NCI-H1694 (cell line): ENCODE measurements at regions not wholly inside any gene's neighbourhood (a gene's known extent, or its start where the extent isn't known, plus 50 kb on each side); places are given as distances from the start of the nearest gene placed in this dataset.
A peak's percentile ranks its signal among the peaks of the same experiment; 100 is the strongest.
"Not testable (repeated sequence)": the region's sequence is repeated elsewhere in the genome, so short reads cannot be mapped to it uniquely, and the experiment has no call there.

Experiments used
- DNase-seq: peaks from one replicate; lab custom pipeline; 2025; lab: John Stamatoyannopoulos, UW

DNA sequence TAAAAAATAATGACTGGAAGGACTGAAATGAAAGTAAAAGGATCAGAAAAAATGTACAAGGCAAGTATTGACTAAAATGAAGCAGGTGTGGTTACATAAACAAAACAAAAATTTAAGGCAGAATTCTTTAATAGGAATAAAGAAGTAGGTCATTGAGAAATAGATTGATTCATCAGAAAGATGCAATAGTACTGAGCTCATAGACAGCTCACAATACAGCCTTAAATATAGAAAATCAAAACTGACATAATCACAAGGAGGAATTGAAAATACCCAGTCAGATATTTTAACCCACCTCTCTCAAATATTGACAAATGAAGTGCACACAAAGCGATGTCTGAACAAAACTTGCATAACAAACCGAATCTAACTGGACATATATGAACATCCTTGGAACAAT is 366.8 kb upstream of the DPYD start:
- no peak for DNase-seq

DNA sequence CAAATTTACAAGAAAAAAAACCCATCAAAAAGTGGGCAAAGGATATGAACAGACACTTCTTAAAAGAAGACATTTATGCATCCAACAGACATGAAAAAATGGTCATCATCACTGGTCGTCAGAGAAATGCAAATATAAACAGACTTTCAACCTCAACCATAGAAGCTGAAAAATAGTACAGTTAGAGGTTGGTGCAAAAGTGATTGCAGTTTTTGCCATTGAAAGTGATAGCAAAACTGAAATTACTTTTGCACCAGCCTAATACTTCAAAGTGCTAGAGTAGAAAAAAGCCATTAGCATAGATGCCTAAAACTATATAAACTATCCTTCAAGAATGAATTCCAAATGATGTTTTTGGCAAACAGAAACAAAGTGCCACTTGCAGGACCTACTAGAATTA is 365.8 kb upstream of the DPYD start:
- no peak for DNase-seq

DNA sequence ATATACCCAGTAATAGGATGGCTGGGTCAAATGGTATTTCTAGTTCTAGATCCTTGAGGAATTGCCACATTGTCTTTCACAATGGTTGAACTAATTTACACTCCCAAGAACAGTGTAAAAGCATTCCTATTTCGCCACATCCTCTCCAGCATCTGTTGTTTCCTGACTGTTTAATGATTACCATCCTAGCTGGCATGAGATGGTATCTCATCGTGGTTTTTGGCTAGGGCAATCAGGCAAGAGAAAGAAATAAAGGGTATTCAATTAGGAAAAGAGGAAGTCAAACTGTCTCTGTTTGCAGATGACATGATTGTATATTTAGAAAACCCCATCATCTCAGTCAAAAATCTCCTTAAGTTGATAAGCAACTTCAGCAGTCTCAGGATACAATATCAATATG is 364.5 kb upstream of the DPYD start:
- DNase-seq, result not testable (repeated sequence)

DNA sequence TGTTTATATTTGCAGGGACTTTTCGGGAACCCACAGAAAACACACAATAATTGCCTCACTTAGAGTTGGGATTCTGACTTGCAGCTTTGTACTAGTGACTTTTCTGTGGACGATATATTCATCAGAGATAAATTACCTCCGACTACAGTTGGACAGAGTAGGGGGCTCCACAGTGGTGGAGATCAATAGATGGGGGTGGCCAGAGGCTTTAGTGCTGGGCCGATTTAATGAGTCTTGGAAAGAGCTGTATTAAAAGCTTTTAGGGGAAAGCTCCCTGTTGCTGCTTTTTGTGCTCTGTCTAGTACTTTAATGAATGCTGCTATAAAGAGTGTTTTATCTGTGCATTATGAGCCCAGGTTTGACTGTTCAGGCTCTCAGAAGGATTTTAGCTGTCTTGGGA is 359.2 kb upstream of the DPYD start:
- DNase-seq, result no peak

DNA sequence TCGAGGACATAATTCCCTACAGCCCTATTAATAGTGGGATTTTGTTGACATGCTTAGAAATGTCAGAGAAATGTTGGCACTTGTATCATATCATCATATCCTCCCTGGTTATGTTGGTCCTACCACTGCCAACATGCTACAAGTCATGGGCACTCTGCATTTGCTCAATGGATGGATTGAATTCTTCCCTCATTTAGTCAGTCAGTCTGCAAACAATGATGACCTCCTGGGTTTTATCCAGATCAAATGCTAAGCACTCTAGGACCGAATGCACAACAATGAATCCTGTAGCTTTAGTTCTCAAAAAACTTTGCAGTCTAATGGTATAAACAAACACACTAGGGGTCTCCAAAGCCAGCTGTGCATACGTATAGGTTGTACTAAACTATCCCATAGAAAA is 357.2 kb upstream of the DPYD start:
- no peak for DNase-seq

DNA sequence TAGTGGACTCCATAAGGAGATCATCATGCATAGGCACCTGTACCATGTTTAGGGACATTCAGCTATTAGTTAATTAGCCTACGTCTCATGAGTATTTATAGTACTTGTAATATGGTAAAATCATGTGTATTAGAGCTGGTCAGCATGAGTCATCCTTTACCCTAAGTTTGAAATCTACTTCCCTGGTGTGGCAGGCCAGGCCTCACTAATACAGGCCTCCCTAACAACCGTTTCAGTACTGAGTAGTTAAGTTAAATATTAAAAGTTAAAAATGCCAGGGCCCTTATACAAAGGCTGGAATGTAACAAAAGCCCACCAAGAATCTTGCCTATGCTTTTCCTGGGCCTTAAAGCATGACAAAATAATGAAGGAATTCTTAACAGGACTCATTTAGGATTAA is 356.3 kb upstream of the DPYD start:
- DNase-seq, result no peak

DNA sequence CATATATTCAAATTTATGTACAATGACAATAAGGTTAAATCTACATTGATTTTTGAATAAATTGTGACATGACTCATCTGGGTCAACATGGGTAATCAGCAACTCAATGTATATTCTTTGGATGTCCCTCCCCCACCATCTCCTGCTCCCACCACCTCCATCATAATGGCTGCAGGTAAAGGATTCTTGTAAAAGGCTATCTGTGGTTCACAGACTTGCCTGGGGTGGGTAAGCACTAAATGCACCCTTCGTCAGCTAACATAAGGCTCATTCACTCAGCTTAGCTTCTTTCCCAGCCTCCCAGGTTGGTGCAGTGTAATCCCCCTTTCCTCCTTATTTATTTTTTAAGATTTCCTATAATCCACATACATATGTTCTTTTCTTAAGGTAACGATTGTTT is 355.7 kb upstream of the DPYD start:
- no peak for DNase-seq

GRCh38 chr1:98268316-98268715 is 347.5 kb upstream of the DPYD start:
- DNase-seq, result no peak

DNA sequence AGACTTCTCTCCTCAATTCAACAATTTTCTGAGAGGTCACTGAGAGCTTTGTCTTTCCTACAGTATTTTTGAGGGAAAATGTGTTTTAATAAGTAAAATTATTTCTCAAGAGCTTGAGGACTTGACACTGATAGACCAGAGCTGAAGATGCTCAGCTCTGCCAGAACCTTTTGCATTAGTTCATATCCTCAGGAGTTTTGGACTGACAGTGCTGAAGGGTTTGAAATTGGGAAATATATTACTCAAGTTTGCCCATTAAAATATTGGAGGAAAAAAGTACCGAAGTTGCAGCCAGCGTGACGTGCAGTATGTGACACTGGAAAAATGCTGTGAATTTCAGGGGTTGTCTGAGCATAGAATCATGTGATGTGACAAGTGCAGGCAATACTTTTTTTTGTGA is 346.6 kb upstream of the DPYD start:
- DNase-seq, result no peak

DNA sequence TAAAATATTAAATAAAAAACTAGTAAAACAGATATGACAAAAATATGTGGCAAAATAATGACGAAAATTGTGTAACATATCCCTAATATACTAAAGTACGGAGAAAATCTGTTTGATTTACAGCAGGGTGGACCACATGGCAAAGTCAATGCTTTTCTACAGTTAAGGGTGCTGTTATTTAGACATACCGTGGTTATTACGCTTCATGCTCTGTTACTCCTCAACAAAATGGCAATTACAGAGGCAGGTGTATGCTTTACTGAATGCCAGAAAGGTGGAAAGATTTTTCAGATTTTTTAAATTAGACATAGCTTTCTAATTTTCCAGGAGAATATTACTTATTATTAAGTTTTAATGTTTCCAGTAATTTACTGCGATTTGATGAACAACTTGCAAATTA is 343.9 kb upstream of the DPYD start:
- DNase-seq, result peak; percentile 45

DNA sequence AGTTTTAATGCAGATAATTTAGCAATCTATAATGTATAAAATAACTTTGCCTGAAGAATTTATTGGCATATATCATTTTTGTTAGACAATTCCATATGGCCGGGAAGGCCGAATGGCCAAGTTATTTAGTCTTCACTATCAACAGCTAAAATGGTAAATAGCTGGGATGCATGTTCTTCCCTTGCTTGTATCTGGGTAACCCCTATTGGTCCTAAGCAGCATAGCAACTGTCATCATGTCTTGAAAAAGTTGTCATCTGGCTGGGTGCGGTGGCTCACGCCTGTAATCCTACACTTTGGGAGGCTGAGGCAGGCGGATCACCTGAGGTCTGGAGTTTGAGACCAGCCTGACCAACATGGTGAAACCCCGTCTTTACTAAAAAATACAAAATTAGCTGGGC is 340.0 kb upstream of the DPYD start:
- DNase-seq, result no peak

DNA sequence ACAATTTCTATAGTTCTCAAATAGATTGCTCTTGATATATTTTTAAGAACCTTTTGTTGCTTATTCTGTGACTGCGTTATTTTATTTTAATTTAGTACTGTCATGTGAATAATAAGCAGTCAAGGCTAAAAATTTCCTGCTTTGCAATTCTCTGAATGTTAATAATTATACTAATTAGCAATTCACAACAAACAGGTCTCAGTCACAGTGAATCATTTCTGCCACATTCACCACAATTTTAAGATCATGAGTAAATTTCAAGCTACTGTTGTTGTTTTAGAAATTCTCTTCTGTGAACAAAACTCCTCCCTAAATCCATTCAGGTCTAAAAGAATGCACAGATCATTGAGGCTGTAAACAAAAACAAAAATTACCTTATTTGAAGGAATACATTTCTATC is 339.6 kb upstream of the DPYD start:
- DNase-seq, result no peak

DNA sequence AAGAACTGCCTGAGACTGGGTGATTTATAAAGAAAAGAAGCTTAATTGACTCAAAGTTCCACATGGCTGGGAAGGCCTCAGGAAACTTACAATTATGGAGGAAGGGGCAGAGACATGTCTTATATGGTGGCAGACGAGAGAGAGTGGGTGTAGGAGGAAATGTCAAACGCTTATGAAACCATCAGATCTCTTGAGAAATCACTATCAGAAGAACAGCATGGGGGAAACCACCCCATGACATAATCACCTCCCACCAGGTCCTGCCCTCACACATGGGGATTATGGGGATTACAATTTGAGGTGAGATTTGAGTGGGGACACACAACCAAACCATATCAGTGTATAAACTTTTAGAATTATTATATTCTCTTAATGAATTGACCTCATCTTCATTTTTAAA is 335.9 kb upstream of the DPYD start:
- DNase-seq, result no peak

- DNase-seq, result no peak
Observed at GRCh38 chr1:98253145-98253544, 332.3 kb upstream of the DPYD start.

GRCh38 chr1:98251497-98251896 is 330.7 kb upstream of the DPYD start:
- DNase-seq, result no peak

DNA sequence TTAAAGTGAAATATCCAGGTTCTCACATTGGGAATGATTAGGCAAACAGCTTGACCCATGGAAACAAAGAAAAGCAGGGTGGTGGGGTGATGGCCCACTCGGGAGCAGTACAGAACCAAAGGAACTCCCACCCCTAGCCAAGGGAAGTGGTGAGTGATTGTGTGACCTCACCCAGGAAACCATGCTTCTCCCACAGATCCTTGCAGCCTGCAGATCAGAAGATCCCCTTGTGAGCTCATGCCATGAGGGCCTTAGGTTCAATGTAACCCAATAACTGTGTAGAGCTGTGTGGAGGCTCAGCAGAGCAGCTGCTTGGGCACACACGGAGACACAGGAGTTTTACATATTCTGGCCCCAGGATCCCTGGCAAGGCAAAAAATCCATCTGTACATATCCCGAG is 311.8 kb upstream of the DPYD start:
- no peak for DNase-seq

DNA sequence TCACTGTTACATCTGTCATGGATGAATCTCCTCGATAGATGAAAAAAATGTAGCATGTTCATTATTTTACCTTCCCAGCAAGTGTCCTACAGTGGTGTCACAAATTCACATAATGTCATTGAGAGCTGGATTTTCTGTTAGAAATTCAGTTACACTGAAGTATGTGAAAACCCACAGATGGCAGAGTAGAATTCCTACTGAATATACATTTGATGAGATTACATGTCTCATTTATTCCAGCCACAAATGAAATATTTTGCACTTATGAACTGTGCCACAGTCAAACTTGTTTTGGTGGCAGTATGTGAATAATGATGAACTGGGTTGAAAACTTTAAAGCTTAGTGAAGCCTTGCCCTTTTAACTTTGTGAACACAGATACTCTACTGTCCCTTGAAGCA is 301.9 kb upstream of the DPYD start:
- no peak for DNase-seq

DNA sequence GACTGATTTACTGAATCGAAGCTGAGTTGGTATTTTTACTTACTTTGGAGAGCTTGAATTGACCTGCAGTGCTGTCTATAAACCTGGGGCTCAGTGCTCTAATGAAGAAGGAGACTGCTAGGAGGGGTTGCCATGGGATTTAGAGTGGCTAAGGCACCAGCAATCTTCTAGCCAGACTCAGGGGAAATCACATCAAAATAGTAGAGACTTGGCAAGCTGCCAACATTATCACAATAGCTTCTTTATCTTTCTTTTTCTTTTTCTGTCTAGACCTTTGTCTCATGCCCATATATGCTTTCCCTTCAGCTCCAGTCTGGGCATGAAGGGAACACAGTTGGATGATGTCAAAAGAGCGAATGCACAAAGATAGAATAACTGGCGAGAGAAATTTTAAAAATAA is 301.1 kb upstream of the DPYD start:
- no peak for DNase-seq

DNA sequence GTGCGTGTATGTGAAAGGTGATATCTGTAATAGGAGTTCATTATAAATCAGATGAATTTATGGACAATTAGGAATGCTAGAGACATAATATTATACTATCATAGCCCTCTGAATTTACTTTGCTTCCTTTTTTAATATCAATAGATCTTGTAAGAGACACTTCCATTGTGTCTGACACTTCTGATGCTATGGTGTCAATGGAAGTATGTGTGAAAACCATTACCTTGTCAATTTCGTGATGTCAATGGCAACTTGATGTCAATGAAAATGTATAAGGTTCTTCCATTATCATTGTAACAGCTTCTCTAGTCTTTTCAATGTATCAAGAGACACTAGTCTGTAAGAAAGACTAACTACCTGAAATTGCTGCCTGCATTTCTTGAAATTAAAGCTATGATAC is 296.8 kb upstream of the DPYD start:
- no peak for DNase-seq

- DNase-seq, result no peak
Observed at GRCh38 chr1:98216304-98216703, 295.5 kb upstream of the DPYD start.

GRCh38 chr1:98211271-98211845 is 290.5 kb upstream of the DPYD start:
- DNase-seq, result no peak

GRCh38 chr1:98210563-98210962 is 289.7 kb upstream of the DPYD start:
- DNase-seq, result no peak

DNA sequence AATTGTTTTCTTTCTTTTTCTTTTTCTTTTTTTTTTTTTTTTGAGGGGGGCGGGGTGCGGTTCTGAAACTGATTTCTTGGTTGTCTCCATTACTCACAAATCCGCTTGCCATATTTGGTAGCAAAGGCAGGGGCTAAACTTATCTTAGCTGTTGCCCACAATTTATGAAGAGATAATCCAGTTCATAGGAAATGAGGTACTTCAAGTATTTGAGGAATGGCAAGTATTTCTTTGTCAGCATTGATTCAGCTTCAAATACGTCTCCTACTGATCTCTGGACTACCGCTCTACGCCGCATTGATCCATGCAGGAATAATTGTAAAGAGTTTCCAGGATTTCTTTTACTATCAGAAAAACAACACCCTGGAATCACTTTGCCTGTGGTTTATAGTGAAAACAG is 289.2 kb upstream of the DPYD start:
- DNase-seq, result no peak

DNA sequence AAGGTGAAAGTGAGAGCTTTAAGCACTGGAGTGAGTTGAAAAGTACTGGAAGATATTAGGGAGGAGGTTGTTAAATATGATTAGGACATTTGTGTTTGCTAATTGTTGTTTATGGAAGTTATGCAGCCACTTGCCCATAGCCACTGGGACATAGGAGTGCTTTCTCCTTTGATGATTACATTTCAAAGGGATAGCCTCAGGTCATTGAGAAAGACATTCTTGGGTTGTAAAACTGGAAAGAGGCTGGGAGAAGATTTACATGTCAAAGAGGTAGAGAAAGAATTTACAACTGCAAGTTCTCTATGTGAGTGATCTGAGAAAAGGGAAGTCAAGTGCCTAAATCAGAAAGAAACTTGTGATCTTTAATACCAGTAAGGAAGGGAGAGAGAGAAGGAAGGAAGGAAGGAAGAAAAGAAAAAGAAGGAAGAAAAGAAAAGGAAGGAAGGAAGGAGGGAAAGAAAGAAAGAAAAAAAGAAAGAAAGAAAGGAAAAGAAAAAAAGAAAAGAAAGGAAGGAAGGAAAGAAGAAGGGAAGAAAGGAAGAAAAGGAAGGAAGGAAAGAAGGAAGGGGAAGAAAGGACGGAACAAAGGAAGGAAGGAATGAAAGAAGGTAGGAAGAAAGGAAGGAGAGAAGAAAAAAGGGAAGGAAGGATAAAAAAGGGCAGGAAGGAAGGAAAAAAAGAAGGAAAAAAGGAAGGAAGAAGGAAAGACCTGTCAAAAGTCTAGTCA is 284.6 kb upstream of the DPYD start:
- DNase-seq, result no peak
